ENCODE measurements at regions not wholly inside any gene's neighbourhood (a gene's known extent, or its start where the extent isn't known, plus 50 kb on each side); places are given as distances from the start of the nearest gene placed in this dataset.

GRCh38 chrX:95797344-95797743 is 887.3 kb upstream of the DIAPH2 start:
- TF ChIP-seq CTCF (CRISPR knock-in tag; IDR thresholded peaks at IDR 0.05) (no peak), TCF12 (IDR thresholded peaks at IDR 0.05) (no peak), TCF12 (CRISPR knock-in tag; IDR thresholded peaks at IDR 0.05) (no peak), POLR2A (IDR thresholded peaks at IDR 0.05; ENCODE audit: insufficient read depth in 1 of 2, low read depth in 2 of 2, low read length in 2 of 2) (no peak), ZNF615 (CRISPR knock-in tag; IDR thresholded peaks at IDR 0.05; ENCODE audit: borderline replicate concordance) (no peak), SPEN (CRISPR knock-in tag; IDR thresholded peaks at IDR 0.05; ENCODE audit: low read depth) (no peak), DMTF1 (CRISPR knock-in tag; IDR thresholded peaks at IDR 0.05) (no peak), RAD21 (CRISPR knock-in tag; IDR thresholded peaks at IDR 0.05) (no peak), PRPF4 (IDR thresholded peaks at IDR 0.05; ENCODE audit: low read depth, low read length, poor library complexity, severe bottlenecking) (no peak), RFX5 (IDR thresholded peaks at IDR 0.05; ENCODE audit: low read depth, low read length) (no peak), ZNF138 (CRISPR knock-in tag; IDR thresholded peaks at IDR 0.05; ENCODE audit: low read depth) (no peak)

All from HepG2 (cell line).